ENCODE measurements at regions not wholly inside any gene's neighbourhood (a gene's known extent, or its start where the extent isn't known, plus 50 kb on each side); places are given as distances from the start of the nearest gene placed in this dataset.
A peak's percentile ranks its signal among the peaks of the same experiment; 100 is the strongest.

GRCh38 chr4:178293601-178294000 is 851.4 kb upstream of the AGA start:
- DNase-seq (ENCODE audit: low read depth in 1 of 2, low spot score in 1 of 2) = no peak
- no peak for TF ChIP-seq JUND (IDR thresholded peaks at IDR 0.05; ENCODE audit: low read depth)
- in situ Hi-C loops (cut with HindIII; ENCODE audit: low pct_unique_long_range_greater_than_20kb, low sequenced_read_pairs) = no loop called here

DNA sequence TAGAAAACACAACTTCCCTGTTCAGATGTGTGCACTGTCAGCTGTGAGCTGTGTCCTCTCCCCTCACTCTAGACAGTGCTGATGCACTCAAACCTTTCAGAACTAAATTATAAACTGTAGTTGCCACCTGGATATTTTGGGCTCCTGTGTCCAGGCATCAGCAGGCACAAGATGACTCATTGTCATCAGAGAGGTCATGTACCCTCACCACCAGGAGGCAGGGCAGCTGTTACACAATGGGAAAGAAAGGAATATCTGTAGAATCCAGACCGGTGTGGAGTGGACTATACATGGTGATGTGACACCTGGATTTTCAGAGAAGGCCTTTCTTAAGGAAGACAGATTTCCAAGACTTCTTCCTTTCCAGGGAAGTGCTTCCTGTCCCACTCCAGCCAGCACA is 854.4 kb upstream of the AGA start:
- no peak for DNase-seq (ENCODE audit: low read depth in 1 of 2, low spot score in 1 of 2)
- in situ Hi-C loops (cut with HindIII; ENCODE audit: low pct_unique_long_range_greater_than_20kb, low sequenced_read_pairs) = no loop called here
- TF ChIP-seq JUND (IDR thresholded peaks at IDR 0.05; ENCODE audit: low read depth) = no peak

DNA sequence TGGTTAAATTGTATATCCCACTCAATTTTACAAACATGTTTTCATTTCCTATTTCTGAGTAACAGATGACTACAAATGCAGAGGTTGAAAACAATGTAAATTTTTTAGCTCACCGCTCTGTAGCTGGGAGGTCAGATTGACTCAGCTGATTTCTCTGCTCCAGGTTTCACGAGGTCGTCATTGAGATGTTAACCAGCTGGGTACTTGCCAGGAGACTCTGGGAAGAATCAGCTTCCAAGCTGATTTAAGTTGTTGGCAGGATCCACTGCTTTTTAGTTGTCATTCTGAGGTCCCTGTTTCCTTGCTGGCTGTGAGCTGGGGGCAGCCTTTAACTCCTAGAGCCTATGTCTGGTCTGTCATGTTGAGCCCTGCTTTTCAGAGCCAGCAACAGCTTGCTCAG is 864.3 kb upstream of the AGA start:
- in situ Hi-C loops (cut with HindIII; ENCODE audit: low pct_unique_long_range_greater_than_20kb, low sequenced_read_pairs) = no loop called here
- TF ChIP-seq JUND (IDR thresholded peaks at IDR 0.05; ENCODE audit: low read depth) = no peak
- no peak for DNase-seq (ENCODE audit: low read depth in 1 of 2, low spot score in 1 of 2)

DNA sequence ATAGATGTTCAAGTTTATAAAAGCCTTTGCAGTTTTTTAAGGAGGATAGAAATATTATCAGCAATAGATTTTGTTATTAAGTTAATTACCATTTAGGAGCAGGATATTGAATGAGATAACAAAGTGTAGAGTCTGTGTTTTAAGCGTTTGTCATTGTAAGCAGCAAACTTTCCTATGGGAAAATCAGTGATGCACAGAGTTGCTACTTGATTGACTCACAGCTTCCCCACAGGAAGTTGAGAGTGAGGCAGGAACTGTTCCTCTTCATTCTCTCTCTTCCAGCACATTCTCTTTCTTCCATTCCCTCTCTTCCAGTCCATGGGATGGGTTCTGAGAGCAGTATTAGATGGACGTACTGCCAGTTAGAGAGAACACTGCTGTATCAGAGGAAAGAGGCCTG is 867.7 kb upstream of the AGA start:
- TF ChIP-seq JUND (IDR thresholded peaks at IDR 0.05; ENCODE audit: low read depth) = no peak
- no peak for DNase-seq (ENCODE audit: low read depth in 1 of 2, low spot score in 1 of 2)
- in situ Hi-C loops (cut with HindIII; ENCODE audit: low pct_unique_long_range_greater_than_20kb, low sequenced_read_pairs) = no loop called here

DNA sequence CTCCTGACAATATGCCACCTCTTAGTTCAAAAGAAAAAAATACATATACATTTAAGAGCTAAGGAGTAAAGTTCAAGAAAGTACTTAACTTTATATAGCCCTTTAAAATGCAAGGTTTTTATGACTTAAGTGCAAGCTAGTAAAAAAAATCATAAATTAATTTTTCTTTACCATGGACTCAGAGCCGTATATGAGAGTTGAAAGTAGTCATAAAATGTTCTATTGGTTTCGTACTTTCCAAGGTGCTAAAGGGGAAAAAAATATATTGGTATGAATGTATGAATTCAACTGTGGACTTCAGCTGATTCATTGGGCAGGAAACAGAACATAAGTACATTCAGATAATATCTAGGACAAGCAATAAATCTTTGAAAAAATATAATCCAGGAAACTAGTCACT is 869.8 kb upstream of the AGA start:
- in situ Hi-C loops (cut with HindIII; ENCODE audit: low pct_unique_long_range_greater_than_20kb, low sequenced_read_pairs) = no loop called here
- TF ChIP-seq JUND (IDR thresholded peaks at IDR 0.05; ENCODE audit: low read depth) = no peak
- no peak for DNase-seq (ENCODE audit: low read depth in 1 of 2, low spot score in 1 of 2)

DNA sequence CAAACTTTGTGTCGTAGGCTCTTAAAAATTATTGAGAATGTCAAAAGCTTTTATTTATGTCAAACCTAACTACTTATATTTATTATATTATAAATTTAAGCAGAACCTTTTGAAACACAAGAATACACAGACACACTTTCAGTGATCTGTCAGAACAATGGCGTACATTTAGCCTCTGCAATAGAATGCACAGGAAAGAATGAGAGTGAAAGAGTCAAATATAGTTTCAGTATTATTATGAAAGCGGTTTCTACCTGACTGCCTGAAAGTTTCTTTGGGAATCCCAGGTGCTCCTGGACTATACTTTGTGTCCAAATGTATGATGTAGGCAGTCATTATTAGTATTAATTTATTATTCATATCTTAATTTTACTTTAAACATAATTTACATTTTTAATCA is 872.0 kb upstream of the AGA start:
- DNase-seq (ENCODE audit: low read depth in 1 of 2, low spot score in 1 of 2) = no peak
- in situ Hi-C loops (cut with HindIII; ENCODE audit: low pct_unique_long_range_greater_than_20kb, low sequenced_read_pairs) = no loop called here
- TF ChIP-seq JUND (IDR thresholded peaks at IDR 0.05; ENCODE audit: low read depth) = no peak

- DNase-seq (ENCODE audit: low read depth in 1 of 2, low spot score in 1 of 2) = no peak
- no peak for TF ChIP-seq JUND (IDR thresholded peaks at IDR 0.05; ENCODE audit: low read depth)
- in situ Hi-C loops (cut with HindIII; ENCODE audit: low pct_unique_long_range_greater_than_20kb, low sequenced_read_pairs) = no loop called here
Measured at GRCh38 chr4:178316211-178316610, 874.0 kb upstream of the AGA start.

DNA sequence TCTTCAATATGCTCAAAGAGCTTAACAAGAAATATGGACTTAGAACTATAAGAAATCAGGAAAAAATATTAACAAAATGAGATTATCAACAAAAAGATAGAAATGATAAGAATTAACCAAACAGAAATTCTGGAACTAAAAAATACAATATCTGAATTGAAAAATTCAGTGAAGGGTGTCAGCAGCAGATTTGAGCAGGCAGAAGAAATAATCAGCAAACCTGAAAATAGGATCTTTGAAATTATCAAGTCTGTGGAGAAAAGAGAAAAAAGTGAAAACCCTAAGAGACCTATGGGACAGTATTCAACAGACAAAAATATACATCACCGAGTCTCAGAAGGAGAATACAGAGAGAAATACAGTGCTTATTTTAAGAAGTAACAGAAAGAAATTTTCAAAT is 877.8 kb upstream of the AGA start:
- in situ Hi-C loops (cut with HindIII; ENCODE audit: low pct_unique_long_range_greater_than_20kb, low sequenced_read_pairs) = no loop called here
- DNase-seq (ENCODE audit: low read depth in 1 of 2, low spot score in 1 of 2) = no peak
- TF ChIP-seq JUND (IDR thresholded peaks at IDR 0.05; ENCODE audit: low read depth) = no peak

DNA sequence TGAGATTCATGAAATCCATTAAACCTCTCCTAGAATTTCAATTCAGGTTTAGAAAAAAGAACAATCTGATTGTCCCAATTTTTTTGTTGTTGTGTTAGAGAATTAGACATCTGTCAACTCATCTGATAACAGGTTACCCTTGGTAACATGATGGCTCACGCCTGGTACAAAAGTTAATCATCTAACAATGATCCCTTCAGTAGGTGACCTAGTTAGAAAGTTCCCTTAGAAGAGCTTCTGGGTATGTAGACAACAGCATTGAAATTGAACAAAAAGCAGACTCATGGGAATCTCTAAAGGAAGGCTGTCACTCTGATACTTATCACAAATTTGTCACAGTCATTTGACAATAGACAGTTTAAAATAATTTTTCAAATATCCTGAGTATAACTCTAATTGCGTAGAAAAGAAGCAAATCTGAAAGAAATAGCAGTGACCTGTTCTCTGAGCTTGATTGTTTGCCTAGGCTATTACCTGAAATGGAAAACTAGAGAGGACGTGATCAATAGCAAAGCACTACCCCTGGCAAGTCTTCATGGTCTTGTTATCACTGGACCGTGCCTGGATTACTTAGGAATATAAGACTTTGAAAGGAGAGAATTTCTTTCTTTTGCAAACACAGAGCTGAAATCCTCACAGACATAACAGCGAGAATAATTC is 880.4 kb upstream of the AGA start:
- no peak for TF ChIP-seq JUND (IDR thresholded peaks at IDR 0.05; ENCODE audit: low read depth)
- DNase-seq (ENCODE audit: low read depth in 1 of 2, low spot score in 1 of 2) = no peak
- in situ Hi-C loops (cut with HindIII; ENCODE audit: low pct_unique_long_range_greater_than_20kb, low sequenced_read_pairs) = no loop called here

GRCh38 chr4:178329226-178329872 is 887.1 kb upstream of the AGA start:
- TF ChIP-seq JUND (IDR thresholded peaks at IDR 0.05; ENCODE audit: low read depth) = no peak
- in situ Hi-C loops (cut with HindIII; ENCODE audit: low pct_unique_long_range_greater_than_20kb, low sequenced_read_pairs) = no loop called here

GRCh38 chr4:178333355-178333754 is 891.1 kb upstream of the AGA start:
- DNase-seq (ENCODE audit: low read depth in 1 of 2, low spot score in 1 of 2) = no peak
- no peak for TF ChIP-seq JUND (IDR thresholded peaks at IDR 0.05; ENCODE audit: low read depth)
- in situ Hi-C loops (cut with HindIII; ENCODE audit: low pct_unique_long_range_greater_than_20kb, low sequenced_read_pairs) = no loop called here

More at GRCh38 chr4:178329226-178329872, 887.1 kb upstream of the AGA start:
- DNase-seq (ENCODE audit: low read depth in 1 of 2, low spot score in 1 of 2) = no peak

GRCh38 chr4:178339769-178340168 is 897.5 kb upstream of the AGA start:
- no peak for TF ChIP-seq JUND (IDR thresholded peaks at IDR 0.05; ENCODE audit: low read depth)
- DNase-seq (ENCODE audit: low read depth in 1 of 2, low spot score in 1 of 2) = peak in 1 of 2 experiments; percentile 13
- in situ Hi-C loops (cut with HindIII; ENCODE audit: low pct_unique_long_range_greater_than_20kb, low sequenced_read_pairs) = no loop called here

DNA sequence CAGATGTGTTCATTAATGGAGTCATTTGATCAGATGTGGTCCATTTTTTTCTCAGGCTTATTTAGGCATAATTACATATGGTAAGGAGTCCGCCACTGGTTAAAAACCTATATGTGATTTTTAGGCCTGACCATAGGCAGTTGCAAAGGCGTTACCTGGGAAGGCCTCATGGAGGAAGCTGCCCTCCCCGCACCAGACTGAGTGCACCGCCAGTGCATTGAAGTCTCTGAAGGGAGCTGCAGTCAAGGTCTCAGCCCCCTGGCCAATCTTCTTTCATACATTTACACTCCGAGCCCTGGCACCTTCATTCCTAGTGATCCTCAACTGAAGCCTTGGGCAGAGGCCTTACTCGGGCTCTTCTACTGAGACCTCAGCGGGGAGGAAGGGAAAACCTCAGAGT is 898.2 kb upstream of the AGA start:
- in situ Hi-C loops (cut with HindIII; ENCODE audit: low pct_unique_long_range_greater_than_20kb, low sequenced_read_pairs) = no loop called here
- no peak for DNase-seq (ENCODE audit: low read depth in 1 of 2, low spot score in 1 of 2)
- TF ChIP-seq JUND (IDR thresholded peaks at IDR 0.05; ENCODE audit: low read depth) = no peak

GRCh38 chr4:178344096-178344495 is 901.9 kb upstream of the AGA start:
- in situ Hi-C loops (cut with HindIII; ENCODE audit: low pct_unique_long_range_greater_than_20kb, low sequenced_read_pairs) = no loop called here
- DNase-seq (ENCODE audit: low read depth in 1 of 2, low spot score in 1 of 2) = no peak
- TF ChIP-seq JUND (IDR thresholded peaks at IDR 0.05; ENCODE audit: low read depth) = no peak
